ENCODE measurements at regions not wholly inside any gene's neighbourhood (a gene's known extent, or its start where the extent isn't known, plus 50 kb on each side); places are given as distances from the start of the nearest gene placed in this dataset.

DNA sequence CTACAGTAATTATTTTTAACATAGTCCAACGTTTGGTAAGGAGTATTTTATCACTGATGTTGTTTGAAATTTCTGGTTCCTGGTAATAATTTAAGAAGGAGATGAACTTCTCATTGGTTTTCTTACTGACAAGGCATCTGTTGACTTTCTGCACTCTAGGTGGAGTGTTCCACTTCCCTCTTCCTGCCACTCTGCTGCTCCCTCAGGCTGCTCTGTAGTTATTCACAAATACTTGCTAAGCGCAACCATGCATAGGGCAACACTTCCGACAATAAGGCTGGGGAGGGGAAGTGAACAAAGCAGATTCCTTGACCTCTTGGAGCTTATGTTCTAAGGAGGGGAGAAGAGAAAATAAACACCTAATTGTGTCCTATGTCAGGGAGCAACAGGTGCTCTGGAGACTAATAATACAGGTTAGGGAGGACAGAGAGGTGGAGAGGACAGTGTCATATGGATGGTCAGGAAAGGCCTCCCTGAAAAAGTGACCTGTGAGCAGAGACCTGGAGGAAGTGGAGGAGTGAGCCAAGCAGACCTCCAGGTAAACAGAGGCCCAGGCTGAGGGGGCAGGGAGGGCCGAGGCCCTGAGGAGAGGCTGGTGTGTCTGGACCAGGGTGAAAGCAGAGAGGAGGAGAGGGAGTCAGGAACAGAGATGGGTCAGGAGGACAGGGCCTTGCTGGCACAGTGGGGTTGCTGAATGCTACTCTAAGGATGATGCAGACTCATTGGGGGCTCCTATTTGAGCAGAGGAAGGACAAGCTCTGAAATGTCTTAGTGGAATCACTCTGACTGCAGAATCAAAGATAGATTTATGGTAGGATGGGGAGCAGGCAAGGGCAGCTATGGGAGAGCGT, 134.8 kb upstream of the SLC24A3 start:
- DNase-seq (ENCODE audit: low read depth in 2 of 2), result no peak

DNA sequence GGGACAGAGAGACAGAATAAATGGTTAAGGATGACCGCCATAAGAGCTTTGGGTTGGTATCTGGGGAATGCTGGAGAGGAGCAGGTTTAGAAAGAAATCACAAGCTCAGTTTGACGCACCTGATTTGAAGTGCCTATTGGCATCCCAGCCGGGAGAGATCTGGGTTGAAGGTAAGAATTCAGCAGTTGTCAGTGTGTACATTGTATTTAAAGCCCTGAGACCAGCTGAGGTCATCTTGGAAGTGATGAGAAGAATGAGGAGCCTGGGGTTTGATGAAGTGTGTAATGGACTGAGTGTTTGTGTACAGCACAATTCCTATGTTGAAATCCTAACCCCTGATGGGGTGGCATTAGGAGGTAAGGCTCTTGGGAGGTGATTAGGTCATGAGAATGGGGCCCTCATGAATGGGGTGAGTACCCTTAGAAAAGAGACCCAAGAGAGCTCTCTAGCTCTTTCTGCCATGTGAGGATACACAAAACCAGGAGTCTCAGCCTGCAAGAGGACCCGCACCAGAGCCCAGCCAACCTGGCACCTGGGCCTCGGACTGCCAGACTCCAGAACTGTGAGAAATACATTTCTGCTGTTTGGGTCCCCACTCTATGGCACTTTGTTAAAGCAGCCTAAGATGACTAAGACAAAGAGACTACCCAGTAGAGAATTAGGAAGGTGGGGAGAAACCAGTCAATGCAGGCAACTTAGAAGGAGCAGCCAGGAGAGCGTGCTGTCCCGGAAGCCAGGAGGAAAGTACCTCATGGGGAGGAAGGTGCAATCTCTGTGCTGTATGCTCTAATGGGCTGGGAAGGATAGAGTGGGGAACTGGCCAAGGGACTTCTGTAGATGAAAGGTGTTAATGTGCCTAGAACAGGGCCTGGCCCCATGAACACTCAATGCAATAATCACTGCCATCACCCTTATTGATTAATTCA, 133.7 kb upstream of the SLC24A3 start:
- no peak for DNase-seq (ENCODE audit: low read depth in 2 of 2)

DNA sequence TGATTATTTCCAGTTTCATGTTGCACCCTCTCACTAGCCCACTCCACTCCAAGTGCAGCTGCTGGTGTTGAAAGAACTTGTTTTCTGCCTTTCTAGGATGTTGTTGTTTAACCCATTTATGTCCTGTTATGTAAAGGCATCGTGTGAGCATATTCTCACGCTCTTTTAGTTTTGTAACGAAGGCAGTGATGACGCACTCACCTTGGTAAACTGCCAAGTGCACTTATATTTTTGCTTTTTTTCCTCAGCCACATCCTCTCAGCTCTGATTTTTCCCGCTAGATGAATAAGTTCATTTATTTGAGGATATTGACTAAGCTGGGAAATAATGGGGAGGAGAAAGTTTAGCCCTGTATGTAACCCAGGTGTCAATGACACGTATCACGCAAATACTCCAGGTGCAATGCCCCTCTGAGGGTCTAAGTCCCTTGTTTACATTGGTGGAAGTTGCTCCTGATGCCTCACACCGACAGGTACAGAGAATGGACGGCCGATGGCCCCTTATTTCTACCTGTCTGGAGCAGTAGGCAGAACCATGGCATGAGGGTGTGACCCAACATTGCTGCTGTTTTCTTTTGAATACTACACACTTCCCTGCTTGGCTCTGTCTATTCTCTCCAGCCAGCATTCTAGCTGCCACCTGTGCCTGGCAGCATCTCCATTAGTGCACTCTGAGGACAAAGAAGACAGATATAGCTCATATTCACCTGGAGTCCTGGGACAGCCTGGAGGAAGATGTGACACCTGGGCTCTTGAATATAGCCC, 132.7 kb upstream of the SLC24A3 start:
- no peak for DNase-seq (ENCODE audit: low read depth in 2 of 2)

DNA sequence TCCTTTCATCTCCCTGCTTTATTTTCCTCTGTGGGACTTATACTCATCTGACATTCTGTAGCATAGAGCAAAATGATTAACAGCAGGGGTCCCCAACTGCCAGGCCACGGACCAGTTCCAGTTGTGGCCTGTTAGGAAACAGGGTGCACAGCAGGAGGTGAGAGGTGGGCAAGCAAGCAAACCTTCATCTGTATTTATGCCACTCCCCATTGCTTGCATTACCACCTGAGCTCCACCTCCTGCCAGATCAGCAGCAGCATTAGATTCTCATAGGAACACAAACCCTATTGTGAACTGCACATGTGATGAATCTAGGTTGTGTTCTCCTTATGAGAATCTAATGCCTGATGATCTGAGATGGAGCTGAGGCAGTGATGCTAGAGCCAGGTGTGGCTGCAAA, 130.5 kb upstream of the SLC24A3 start:
- DNase-seq (ENCODE audit: low read depth in 2 of 2), result no peak

DNA sequence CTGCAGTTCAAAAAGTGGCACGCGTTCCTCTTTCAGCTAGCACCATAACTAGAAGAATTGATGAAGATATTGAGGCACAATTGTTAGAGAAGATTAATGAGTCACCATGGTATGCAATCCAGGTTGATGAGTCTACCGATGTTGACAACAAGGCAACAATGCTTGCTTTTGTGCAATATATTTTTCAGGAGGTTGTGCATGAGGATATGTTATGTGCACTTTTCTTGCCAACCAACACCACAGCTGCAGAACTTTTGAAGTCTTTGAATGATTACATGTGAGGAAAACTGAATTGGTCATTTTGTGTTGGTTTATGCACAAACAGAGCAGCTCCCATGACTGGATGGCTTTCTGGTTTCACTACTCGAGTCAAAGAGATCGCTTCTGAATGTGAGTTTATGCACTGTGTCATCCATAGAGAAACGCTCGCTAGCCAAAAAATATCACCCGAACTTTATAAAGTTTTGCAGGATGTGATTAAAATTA, 129.3 kb upstream of the SLC24A3 start:
- DNase-seq (ENCODE audit: low read depth in 2 of 2), result no peak

DNA sequence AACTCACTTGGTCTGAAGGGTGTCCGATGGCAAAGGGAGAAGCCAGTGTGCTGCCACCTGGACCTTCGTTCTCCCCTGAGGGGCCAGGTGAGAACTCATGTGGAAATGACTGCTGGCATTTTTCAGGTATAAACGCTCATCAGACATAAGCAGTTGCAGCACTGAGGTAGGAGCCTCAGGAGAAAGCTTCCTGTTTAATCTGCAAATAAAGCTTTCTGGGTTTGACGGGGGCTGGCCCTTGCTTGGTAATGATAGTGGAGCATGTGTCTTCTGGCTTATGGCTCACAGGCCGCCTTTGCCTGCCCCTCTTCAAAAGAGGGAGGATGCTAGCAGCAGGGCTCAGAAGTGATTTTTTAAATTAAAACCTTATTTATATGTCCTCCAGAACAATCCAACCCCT, 122.1 kb upstream of the SLC24A3 start:
- DNase-seq (ENCODE audit: low read depth in 2 of 2), result no peak

DNA sequence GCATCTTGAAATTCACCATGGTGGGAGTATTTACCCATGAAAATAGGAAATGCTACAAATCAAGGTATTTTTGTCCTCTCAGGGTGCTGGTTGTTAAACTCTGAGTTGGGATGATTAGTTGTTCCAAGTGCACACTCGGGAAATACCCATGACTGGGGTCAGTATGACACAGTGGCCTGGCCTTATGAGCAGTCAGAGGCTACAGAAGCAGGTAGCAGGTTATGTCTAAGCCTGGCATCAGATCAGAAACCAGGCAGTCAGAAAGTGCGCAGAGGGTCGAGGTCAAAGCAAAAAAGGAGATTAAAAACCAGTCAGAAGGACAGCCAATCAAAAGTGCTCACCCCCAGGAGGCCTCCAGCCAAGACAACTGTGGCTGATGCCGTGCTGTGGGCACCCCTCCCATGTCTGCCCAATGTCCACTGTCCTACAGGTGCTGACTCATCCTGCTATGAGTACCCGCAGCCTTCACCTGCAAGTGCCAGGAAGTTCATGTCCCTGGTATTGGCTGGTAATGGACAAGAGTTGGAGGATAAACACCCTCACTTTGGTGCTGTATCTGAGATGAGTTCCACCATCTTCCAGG, 117.4 kb upstream of the SLC24A3 start:
- no peak for DNase-seq (ENCODE audit: low read depth in 2 of 2)

DNA sequence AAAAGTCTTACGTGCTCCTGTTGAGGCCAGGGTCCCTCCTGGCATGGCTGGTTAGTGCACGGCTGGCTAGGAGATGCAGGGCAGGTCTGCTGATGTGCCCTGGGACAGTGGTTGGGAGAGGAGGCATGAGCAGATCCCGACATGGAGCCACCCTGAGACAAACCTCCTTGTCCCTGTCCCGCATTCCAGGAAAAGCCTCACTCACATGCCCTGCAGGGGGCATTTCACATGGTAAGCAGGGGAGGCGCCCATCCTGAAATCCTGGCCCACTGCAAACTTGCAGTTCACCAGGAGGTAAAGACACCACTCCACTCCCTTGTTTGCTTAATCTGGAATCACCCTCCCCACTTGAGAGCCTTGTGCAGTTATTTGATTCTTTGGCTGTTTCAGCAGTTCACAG, 116.7 kb upstream of the SLC24A3 start:
- DNase-seq (ENCODE audit: low read depth in 2 of 2), result no peak

DNA sequence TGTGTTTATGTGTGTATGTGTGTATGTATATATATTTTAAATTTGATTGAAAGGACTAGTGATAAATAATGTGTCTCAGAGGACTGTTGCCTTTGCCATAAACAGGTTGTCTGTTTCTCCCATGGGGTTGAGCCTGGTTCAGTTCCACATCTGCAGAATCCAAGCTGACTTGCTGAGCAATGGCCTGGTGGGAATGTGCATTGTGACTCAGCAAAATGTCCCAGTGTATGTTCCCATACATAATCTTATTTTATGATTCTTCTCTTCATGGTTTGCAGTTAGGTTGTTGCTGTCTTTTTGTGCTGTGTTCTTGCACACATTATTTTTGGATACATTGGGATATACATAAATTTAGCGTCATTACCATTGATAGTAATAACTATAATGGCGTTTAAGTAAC, 115.6 kb upstream of the SLC24A3 start:
- DNase-seq (ENCODE audit: low read depth in 2 of 2), result no peak

DNA sequence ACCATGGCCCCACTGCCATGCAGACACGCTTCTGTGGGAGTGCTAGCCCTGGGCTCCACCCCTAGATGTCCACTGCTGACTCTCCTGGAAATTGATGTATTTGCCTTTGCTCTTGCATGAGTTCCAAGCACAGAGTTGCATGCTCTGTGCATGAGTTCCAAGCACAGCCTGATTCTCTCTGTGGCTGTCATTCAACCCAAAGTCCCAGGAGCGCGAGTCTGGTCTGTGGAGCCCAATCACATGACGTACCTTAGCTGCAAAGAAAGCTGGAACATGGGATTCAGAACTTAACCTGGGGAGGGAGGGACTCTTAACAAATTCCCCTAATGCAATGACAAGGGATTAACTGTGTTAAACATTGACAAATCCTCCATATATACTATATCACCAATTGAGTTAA, 114.3 kb upstream of the SLC24A3 start:
- DNase-seq (ENCODE audit: low read depth in 2 of 2), result no peak

DNA sequence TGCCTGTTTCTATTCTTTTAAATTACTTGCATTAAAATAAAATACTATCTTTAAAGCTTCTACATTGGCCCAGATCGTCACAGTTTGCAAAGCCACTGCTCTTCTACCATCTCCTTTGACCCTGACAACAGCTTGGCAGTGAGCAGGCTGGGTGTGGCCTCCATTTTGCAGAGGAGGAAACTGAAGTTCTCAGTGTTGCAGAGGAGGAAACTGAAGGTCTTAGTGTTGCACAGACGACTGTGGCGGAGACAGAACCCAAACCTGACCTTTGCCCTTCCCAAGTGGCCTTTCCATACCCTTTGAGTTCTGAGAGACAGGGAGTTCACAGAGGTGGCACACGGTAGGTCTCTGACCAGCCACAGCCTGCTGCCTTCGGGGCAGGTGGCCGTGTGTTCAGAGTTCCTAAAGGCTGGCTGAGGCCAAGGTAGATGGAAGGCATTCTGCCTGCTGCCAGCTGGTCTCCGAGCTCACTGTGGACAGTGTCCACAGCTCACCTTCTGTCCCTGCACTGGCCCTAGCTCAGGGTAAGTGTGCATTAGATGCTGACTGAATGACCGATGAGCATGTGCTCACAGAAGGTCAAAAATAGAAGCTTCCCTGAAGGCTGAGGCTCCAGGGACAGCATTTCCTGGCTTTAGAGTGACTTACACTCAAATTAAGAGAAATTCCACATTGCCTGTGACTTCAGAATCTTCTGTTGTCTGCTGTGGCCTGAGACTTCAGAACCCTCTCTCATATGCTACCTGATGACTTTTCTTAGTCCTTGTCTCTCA, 113.5 kb upstream of the SLC24A3 start:
- DNase-seq (ENCODE audit: low read depth in 2 of 2), result no peak

DNA sequence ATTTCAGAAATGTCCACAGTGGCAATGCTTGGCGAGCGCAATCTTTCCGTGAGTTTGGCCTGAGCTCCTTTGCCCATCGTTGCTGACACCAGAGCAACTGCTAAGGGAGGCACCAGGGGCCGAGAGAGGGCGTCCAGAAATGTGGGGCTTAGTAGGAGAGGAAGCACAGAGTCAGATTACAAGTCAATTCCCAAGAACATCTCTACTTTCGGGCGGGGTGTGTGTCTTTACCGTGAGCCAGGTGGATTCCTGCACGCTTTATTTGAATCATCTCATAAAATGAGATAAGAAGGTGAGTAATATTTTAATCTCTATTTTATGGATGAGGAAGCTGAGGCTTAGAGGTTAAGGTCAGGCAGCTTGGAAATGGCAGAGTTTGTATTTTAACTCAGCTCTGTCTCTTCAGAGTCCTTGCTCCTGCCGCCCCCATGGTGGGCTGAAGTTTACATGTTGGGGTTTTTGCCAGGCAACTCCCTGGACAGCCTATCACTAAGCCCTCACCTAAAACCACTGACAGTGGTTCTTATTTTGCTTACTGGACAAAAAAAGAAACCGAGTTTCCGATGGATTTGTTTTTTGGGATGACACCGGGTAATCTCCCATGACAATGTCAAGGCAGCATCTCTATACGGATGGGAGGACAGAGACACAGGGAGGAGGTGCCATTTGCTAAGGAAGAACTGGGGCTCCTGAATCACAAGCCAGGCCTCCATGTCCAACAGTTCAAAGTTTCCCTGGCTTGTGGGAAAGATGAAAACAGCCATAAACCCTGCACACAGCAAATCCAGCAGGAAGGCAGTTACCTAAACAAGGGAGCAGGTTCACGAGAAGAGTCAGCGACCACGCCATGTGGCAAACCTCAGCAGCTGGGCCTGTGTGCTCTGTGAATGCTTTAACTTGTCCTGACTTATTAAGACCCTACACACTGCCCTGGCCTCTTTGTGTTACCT, 112.6 kb upstream of the SLC24A3 start:
- DNase-seq (ENCODE audit: low read depth in 2 of 2), result no peak

DNA sequence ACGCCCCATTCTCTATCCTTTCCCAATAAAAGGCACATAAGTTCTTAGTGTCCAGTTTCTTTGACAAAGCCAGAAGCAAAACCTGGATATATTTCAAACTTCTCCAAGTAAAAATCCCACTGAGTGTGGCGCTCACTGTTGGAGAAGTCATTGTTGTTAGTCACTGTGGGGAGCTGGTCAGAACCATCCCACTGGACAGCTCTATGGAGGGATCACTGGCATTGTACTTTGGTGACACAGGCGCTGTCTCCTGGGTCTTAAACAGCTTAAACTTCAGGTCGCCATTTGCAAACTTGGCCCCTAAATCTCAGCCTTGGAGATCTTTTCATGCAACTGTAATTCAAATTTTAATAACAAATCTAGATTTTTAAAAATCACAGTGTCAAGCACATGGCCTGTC, 111.5 kb upstream of the SLC24A3 start:
- DNase-seq (ENCODE audit: low read depth in 2 of 2), result no peak

DNA sequence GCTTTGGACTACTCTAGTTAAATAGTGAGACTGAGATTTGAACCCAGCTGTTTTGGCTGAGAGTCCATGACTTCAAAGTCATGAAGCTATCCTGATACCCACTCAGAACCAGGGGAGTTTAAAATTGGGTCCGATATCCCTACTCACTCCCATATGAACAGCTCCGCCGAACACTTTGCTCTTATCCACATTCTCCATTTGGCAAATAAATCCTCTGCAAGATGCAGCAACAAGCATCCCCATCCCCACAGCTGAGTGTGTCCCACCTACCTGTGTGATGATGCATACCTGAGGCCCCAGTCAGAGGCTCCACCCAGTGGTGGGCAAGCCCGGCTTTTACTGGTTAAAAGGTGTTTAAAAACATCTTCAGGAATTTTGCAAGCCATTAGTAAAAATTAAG, 108.3 kb upstream of the SLC24A3 start:
- no peak for DNase-seq (ENCODE audit: low read depth in 2 of 2)

DNA sequence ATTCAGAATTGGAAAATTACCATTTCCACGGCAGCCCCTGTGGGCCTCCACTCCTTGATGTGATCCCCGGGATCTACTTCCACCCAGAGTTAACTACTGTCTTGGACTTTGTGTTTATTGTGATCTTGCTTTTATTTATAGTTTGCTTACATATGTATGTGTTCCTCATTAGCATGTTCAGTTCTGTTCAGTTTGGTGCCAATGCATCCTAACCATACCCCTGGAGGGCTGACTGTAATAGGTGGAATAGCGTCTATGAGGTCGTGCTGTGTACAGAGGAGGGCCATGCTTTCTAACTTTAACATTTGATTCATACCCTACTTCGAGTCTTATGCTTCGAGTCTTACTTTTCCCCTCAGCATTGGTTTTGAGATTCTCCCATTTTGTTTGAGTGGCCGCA, 104.3 kb upstream of the SLC24A3 start:
- no peak for DNase-seq (ENCODE audit: low read depth in 2 of 2)

DNA sequence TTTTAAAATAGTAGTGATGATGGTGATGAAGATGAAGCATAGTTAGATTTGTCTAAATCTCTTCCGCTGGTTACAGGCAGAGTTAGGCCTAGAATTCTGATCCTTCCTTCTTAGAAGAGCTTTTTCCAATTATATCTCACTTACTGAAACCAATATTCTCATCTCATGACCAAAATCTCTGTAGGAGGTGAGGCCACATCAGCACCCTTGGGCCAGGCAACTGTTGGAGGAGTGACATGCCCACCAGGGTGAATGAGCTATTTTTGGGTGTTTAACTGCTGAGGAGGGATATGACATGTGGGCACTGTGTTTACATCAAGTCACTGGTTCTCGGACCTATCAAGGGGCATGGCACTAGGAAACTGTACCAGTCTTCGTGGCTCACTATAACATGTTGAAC, 102.2 kb upstream of the SLC24A3 start:
- no peak for DNase-seq (ENCODE audit: low read depth in 2 of 2)

DNA sequence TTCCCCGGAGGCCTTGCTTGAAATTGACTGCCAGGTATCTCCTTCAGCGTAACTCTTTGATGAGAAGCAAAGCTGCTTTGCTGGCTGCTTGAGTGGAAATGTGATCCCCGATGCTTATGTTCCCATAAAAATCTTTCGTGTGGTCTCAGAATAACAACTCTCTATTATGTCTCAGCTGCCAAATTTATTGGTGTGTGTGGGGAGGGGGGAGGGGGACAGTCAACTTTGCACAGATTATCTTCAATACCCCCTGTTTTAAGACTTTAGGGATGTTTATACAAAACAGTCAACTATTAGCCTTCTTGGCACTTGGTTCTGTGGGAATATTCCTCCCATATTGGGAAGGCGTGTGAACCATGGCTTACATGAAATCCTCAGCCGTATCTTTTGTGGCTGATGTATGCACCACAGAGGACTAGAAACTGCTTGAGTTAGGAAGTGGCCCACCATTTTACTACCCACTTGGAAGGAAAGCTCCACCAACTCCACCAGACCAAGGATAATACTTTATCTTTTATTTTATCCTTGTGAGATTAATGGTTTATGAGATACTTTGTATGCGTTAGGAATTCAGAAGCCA, 101.5 kb upstream of the SLC24A3 start:
- no peak for DNase-seq (ENCODE audit: low read depth in 2 of 2)

DNA sequence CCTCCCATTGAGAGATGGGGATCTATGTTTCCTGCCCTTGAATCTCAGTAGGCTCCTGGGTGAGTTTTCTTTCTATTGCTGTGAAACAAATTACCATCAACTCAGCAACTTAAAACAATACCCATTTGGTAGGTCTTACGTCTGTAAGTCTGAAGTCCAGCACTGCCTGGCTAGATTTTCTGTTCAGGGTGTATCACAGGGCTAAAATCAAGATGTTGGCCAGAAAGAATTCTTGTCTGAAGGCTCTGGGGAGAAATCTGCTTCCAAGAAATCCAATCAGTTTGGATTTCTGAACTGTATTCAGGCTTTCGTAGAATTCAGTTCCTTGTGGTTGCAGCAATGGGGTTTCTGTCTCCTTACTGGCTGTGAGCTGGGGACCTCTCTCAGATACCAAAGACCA, 99.6 kb upstream of the SLC24A3 start:
- DNase-seq (ENCODE audit: low read depth in 2 of 2), result no peak

DNA sequence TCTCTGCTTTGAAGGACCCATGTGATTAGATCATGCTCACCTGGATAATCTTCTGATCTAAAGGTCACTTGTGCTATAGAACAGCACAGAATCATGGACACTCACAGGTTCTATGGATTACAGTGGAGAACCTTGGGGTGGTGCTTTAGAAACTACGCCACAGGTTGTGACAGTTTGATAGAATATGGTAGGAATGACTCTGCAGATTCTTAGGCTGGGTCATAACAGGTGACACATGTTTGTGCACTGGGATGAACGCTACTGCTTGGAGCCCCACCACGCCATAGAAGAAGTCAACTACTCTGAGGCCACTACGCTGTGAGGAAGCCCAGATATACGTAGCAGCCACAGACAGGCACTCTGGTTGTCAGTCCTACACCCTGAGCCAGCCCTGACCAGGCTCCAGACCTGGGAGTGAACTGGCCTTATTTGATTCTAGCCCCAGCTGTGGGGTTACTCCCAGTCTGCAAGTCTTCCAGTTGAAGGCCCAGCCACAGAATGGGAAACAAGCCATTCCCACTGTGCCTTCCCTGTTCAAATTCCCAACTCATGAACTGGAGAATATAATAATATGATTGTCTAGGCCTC, 99.0 kb upstream of the SLC24A3 start:
- DNase-seq (ENCODE audit: low read depth in 2 of 2), result no peak
